Suprapubic skin (tissue), 4 donors: ENCODE measurements at regions not wholly inside any gene's neighbourhood (a gene's known extent, or its start where the extent isn't known, plus 50 kb on each side); places are given as distances from the start of the nearest gene placed in this dataset.

Source experiments
- DNase-seq, 2 donors: peaks; one replicate each; pipeline ENCODE4 v3.0.0-alpha.2; 2019; ENCODE audit warnings: low spot score in 2 of 2
- H3K27ac ChIP-seq: fragments of 200-600 bp; sonication (generic); one replicate; pipeline ENCODE4 v1.5.1; 2019
- H3K27me3 ChIP-seq: fragments of 200-600 bp; sonication (generic); one replicate; pipeline ENCODE4 v1.5.1; 2019
- H3K36me3 ChIP-seq: fragments of 200-600 bp; sonication (generic); one replicate; pipeline ENCODE4 v1.5.1; 2019
- H3K4me1 ChIP-seq: fragments of 200-600 bp; sonication (generic); one replicate; pipeline ENCODE4 v1.5.1; 2019
- H3K4me3 ChIP-seq: fragments of 200-600 bp; sonication (generic); one replicate; pipeline ENCODE4 v1.5.1; 2019; ENCODE audit warnings: mild to moderate bottlenecking
- H3K9me3 ChIP-seq: fragments of 200-600 bp; sonication (generic); one replicate; pipeline ENCODE4 v1.5.1; 2019
- EP300 ChIP-seq: sonication (generic); formaldehyde crosslinking; IDR thresholded peaks from one replicate; pipeline ENCODE4 v1.6.1; 2017; ENCODE audit warnings: antibody characterized with exemption
- POLR2A ChIP-seq, 2 donors: fragments of 450-650 bp; IDR thresholded peaks; one replicate each; pipeline ENCODE4 v1.6.1; 2017; ENCODE audit warnings: antibody characterized with exemption in 2 of 2, mild to moderate bottlenecking in 2 of 2, moderate library complexity in 2 of 2
- POLR2AphosphoS5 ChIP-seq, 3 donors: sonication (generic); formaldehyde crosslinking; IDR thresholded peaks; one replicate each; pipeline ENCODE4 v1.6.1; 2017; ENCODE audit warnings: antibody characterized with exemption in 3 of 3
- WGBS: methylation state at CpG from one replicate; pipeline ENCODE4 v1.1.5; 2018; 5-methylcytosine and 5-hydroxymethylcytosine counted together
- TF ChIP-seq, protein P1 (sequence below), 2 donors: fragments of 200-600 bp in 1 of 2; fragments of 450-650 bp in 1 of 2; sonication (generic) in 1 of 2; IDR thresholded peaks; one replicate each; pipeline ENCODE4 v1.5.1; 2016 to 2019; ENCODE audit warnings: antibody characterized with exemption in 2 of 2, mild to moderate bottlenecking in 1 of 2, moderate library complexity in 1 of 2

DNA sequence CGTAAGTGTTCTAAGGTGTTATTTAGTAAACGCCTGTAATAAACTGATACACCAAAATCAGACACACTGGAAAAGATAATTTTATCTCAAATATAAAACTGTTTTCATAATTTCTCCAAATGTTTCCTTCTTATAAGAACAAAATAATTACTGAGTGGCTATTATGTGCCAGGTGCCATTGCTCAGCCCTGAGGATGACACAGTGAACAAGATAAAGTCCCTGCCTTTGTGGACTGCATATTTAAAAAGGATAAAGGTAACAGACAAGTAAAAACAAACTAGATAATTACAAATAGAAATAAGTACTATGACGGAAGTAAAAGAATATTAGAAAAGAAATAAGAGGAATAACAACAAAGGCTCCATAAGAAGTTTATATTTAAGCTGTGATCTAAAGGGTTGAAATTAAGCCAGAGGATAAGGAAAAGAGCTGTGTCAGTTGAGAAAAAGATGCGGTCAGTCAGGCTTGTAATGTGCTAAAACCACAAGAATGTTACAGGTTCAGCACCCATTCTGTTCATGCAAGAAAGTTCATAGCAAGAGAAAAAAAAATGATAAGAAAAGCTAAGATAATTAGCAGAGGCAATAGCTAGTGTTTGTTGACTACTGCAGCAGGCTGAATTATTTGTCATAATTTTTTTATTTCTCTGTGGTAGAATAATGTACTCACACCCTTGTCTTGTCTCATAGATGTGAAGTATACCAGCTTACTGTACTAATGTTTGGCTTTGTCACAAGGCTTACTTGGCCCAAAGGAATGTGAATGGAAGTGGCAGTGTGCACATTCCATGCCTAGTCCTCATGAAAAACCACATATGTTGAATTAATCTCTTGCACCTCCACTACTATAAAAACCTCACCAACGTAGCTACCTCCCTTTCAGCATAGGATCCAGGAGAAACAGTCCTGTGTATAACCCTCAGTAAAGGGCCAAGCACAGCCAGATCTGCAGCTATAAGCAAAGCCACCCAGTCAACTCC, 75.1 kb downstream of the CRPPA start:
- Histone ChIP-seq H3K9me3 (peaks cover 8% of the 10 kb centered on the region), H3K4me1 (no peaks in the 10 kb centered on the region), H3K4me3 (no peak overlapping the region), H3K27ac (no peak overlapping the region), H3K36me3 (no peaks in the 10 kb centered on the region), H3K27me3 (no peaks in the 10 kb centered on the region)
- WGBS, result 69% methylated on average over 5 of the region's 5 CpGs
- TF ChIP-seq, protein P1, sequence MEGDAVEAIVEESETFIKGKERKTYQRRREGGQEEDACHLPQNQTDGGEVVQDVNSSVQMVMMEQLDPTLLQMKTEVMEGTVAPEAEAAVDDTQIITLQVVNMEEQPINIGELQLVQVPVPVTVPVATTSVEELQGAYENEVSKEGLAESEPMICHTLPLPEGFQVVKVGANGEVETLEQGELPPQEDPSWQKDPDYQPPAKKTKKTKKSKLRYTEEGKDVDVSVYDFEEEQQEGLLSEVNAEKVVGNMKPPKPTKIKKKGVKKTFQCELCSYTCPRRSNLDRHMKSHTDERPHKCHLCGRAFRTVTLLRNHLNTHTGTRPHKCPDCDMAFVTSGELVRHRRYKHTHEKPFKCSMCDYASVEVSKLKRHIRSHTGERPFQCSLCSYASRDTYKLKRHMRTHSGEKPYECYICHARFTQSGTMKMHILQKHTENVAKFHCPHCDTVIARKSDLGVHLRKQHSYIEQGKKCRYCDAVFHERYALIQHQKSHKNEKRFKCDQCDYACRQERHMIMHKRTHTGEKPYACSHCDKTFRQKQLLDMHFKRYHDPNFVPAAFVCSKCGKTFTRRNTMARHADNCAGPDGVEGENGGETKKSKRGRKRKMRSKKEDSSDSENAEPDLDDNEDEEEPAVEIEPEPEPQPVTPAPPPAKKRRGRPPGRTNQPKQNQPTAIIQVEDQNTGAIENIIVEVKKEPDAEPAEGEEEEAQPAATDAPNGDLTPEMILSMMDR (IDR thresholded peaks at IDR 0.05), result no peak
- no peak for DNase-seq

GRCh38 chr7:16344927-16345326, 76.4 kb downstream of the CRPPA start:
- no peak for DNase-seq
- H3K27me3 ChIP-seq, result no peaks in the 10 kb centered on the region
- WGBS, result 0% methylated on average over 1 of the region's 1 CpG

GRCh38 chr7:16343612-16344011, 77.7 kb downstream of the CRPPA start:
- H3K9me3 ChIP-seq, result peaks cover 8% of the 10 kb centered on the region
- H3K27ac ChIP-seq, result no peak overlapping the region
- H3K27me3 ChIP-seq, result no peaks in the 10 kb centered on the region
- WGBS, result 92% methylated on average over 5 of the region's 5 CpGs
- H3K4me3 ChIP-seq, result no peak overlapping the region
- H3K4me1 ChIP-seq, result no peaks in the 10 kb centered on the region
- no peak for TF ChIP-seq POLR2AphosphoS5 (IDR thresholded peaks at IDR 0.05)
- no peak for TF ChIP-seq EP300
- TF ChIP-seq POLR2A (IDR thresholded peaks at IDR 0.05), result no peak
- TF ChIP-seq, protein P1 (IDR thresholded peaks at IDR 0.05), result no peak
- DNase-seq, result no peak
- H3K36me3 ChIP-seq, result no peaks in the 10 kb centered on the region

More at GRCh38 chr7:16344927-16345326, 76.4 kb downstream of the CRPPA start:
- Histone ChIP-seq H3K36me3 (no peaks in the 10 kb centered on the region), H3K27ac (no peak overlapping the region), H3K9me3 (peaks cover 8% of the 10 kb centered on the region), H3K4me3 (no peak overlapping the region), H3K4me1 (no peaks in the 10 kb centered on the region)
- no peak for TF ChIP-seq EP300

DNA sequence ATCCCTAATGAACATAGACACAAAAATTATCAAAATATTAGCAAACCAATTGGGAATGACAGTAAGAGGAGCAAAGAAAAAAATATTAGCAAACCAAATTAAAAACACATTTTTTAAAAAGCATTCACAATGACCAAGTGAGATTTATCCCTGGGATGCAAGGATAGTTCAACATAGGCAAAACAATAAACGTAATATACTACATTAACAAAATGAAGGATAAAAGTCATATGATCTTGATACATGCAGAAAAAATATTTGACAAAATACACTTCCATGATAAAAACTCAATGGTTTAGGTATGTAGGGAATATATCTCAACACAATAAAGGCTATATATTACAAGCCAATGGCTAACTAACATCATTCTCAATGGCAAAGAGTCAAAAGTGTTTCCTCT, 83.3 kb downstream of the CRPPA start:
- H3K36me3 ChIP-seq, result no peaks in the 10 kb centered on the region
- no peak for DNase-seq
- TF ChIP-seq POLR2A (IDR thresholded peaks at IDR 0.05) (no peak), POLR2AphosphoS5 (IDR thresholded peaks at IDR 0.05) (no peak), EP300 (no peak)
- TF ChIP-seq, protein P1 (IDR thresholded peaks at IDR 0.05), result no peak
- peaks cover 6% of the 10 kb centered on the region for H3K9me3 ChIP-seq
- 97% methylated on average over 1 of the region's 1 CpG for WGBS
- no peak overlapping the region for H3K27ac ChIP-seq
- H3K4me1 ChIP-seq, result no peaks in the 10 kb centered on the region
- H3K27me3 ChIP-seq, result no peaks in the 10 kb centered on the region
- H3K4me3 ChIP-seq, result no peak overlapping the region

DNA sequence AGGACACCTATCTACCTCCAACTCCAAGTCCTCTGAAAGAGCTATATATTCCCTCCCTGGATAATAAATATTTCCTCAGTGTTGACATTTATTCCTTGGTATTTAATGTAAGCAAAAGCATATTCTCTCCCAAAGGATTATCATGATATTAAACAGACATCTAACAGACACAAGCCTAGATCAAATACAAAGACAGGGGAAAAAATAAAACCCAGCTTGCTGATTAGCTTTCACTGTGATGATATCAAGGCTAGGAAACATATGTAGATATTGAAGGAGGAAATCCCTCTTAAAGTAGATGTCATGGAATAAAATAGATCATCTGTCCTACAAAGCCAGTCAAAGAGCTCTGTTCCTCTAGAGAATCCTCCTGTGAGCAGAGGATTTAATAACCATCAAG, 95.2 kb downstream of the CRPPA start:
- H3K27me3 ChIP-seq, result no peaks in the 10 kb centered on the region
- DNase-seq, result no peak
- TF ChIP-seq EP300 (no peak), POLR2A (IDR thresholded peaks at IDR 0.05) (no peak), POLR2AphosphoS5 (IDR thresholded peaks at IDR 0.05) (no peak)
- TF ChIP-seq, protein P1 (IDR thresholded peaks at IDR 0.05), result no peak
- H3K9me3 ChIP-seq, result no peaks in the 10 kb centered on the region
- no peak overlapping the region for H3K4me3 ChIP-seq
- no peak overlapping the region for H3K27ac ChIP-seq
- no peaks in the 10 kb centered on the region for H3K36me3 ChIP-seq
- no peaks in the 10 kb centered on the region for H3K4me1 ChIP-seq
